ENCODE measurements at regions not wholly inside any gene's neighbourhood (a gene's known extent, or its start where the extent isn't known, plus 50 kb on each side); places are given as distances from the start of the nearest gene placed in this dataset.

GRCh38 chr2:144999071-144999875, 479.4 kb upstream of the ZEB2 start:
- TF ChIP-seq CTCF (IDR thresholded peaks at IDR 0.05; ENCODE audit: insufficient read depth, low read depth, low read length), result no peak
- TF ChIP-seq EZH2 (IDR thresholded peaks at IDR 0.05; ENCODE audit: insufficient read depth, low read length), result no peak

Data from astrocyte (in vitro differentiated cells and primary cell).